Stimulated activated CD4-positive, alpha-beta T cell treated with anti-CD3 and anti-CD28 coated beads, Interleukin-12 subunit alpha, Interleukin-12 subunit beta, amount 100 ng/mL, for 4 hours (primary cell): ENCODE measurements at regions not wholly inside any gene's neighbourhood (a gene's known extent, or its start where the extent isn't known, plus 50 kb on each side); places are given as distances from the start of the nearest gene placed in this dataset.
"Not testable (repeated sequence)": the region's sequence is repeated elsewhere in the genome, so short reads cannot be mapped to it uniquely, and the experiment has no call there.

Experiments
- DNase-seq: peaks from one replicate; pipeline ENCODE4 v3.0.0-alpha.2; 2020

DNA sequence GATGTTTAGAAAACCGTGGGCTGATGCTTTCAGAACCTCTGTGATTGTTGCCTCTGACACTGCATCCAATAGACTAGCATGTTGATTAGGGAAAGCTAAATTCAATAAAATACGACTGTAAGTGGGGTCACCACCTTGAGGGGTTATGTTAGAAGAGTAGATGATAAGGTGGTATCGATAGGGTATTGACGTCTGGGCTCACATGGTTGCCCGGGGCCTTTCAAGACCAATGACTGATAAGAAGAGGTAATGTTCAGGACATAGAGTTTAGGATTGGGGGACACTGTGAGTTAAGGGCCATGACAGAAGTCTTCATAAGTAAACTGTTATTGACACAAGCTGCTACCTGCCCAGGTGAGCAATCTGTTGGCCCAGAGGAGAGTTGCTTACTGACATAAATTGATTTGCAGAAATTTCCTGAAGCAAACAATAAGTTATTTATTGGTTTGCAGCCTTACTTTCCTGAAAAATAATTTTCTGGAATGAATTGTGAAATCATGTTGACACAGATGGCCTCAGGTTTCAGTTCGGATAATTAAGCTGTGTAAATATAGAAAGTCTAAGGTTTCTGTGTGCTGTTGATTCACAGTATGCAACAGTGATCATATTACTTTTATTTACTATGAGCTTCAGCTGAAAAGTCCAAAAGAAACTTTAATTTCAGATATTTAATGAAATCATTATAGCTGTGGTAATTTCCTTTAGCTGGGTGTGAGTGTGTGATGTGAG is 289.9 kb upstream of the PRSS16 start:
- not testable (repeated sequence) for DNase-seq

DNA sequence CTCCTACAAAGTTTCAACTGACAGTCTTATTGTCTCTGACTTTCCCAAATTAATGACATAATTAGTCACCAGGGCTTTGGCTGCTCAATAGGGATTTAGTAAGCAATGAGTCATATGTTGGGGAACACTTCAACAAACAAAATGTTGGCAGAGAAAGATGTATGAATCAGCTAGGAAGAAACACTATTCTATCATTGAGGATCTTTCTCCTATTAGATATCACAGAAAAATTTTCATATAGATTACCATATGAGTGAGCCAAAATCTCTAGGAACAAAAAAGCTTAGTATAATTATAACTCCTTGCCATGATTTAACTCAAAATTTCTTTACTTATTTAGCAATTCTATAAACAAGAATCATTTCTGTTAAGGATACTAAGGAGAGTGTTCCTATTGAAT is 286.3 kb upstream of the PRSS16 start:
- not testable (repeated sequence) for DNase-seq

GRCh38 chr6:27002447-27002846 is 245.1 kb upstream of the PRSS16 start:
- no peak for DNase-seq

DNA sequence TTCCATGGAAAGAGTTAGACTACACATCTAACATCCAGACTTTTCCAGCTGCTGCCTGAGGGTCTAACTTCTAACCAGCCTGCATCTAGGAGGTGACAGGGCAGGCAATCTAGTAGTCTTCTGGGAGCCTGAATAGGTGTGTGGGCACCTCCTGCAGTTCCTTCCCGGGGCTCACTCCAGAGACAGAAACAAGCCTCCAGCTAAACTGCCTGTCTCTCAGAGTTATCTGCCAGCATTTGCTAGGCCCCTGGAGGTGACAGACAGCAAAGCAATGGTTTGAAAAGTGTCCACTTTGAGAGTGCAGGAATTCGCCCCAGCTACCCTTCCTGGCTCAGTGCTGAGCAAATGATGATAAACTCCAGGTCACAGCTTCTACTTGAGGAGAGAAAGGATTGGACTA is 240.5 kb upstream of the PRSS16 start:
- no peak for DNase-seq

DNA sequence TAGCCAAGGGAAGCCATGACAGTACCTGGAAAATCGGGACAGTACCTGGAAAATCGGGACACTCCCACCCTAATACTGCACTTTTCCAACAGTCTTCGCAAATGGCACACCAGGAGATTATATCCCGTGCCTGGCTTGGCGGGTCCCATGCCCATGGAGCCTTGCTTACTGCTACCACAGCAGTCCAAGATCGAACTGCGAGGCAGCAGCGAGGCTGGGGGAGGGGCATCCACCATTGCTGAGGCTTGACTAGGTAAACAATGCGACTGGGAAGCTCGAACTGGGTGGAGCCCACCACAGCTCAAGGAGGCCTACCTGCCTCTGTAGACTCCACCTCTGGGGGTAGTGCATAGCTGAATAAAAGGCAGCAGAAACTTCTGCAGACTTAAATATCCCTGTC is 238.9 kb upstream of the PRSS16 start:
- not testable (repeated sequence) for DNase-seq

DNA sequence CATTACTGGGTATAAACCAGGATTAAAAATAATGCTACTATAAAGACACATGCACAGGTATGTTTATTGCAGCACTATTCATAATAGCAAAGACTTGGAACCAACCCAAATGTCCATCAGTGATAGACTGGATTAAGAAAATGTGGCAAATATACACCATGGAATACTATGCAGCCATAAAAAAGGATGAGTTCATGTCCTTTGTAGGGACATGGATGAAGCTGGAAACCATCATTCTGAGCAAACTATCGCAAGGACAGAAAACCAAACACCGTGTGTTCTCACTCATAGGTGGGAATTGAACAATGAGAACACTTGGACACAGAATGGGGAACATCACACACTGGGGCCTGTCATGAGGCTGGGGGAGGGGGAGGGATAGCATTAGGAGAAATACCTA is 233.4 kb upstream of the PRSS16 start:
- not testable (repeated sequence) for DNase-seq

GRCh38 chr6:27016689-27017088 is 230.8 kb upstream of the PRSS16 start:
- no peak for DNase-seq

GRCh38 chr6:27018401-27018800 is 229.1 kb upstream of the PRSS16 start:
- not testable (repeated sequence) for DNase-seq

GRCh38 chr6:27019651-27020552 is 227.6 kb upstream of the PRSS16 start:
- DNase-seq, result peak; percentile 52

GRCh38 chr6:27020553-27020880 is 227.0 kb upstream of the PRSS16 start:
- no peak for DNase-seq

- DNase-seq, result no peak
These were observed 223.8 kb upstream of the PRSS16 start for GRCh38 chr6:27023664-27024063.

DNA sequence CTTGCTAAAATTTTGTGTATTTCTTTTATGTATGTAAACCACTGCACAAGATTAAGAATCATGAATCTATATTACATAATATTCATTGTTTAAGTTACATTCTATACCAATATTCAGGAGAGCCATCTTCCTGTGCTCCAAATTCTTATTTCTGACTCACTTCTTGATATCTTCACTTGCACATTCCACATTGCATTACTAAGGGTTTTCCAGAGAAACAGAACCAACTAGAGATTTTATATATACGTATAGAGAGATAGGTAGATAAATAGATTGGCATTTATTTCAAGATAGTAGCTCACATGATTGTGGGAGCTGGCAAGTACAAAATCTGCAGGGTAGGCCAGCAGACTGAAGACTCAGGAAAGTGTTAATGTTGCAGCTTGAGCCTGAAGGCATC is 222.2 kb upstream of the PRSS16 start:
- no peak for DNase-seq

GRCh38 chr6:27026361-27026760 is 221.1 kb upstream of the PRSS16 start:
- DNase-seq, result no peak

- DNase-seq, result no peak
These were observed 216.2 kb upstream of the PRSS16 start for GRCh38 chr6:27031302-27031701.

DNA sequence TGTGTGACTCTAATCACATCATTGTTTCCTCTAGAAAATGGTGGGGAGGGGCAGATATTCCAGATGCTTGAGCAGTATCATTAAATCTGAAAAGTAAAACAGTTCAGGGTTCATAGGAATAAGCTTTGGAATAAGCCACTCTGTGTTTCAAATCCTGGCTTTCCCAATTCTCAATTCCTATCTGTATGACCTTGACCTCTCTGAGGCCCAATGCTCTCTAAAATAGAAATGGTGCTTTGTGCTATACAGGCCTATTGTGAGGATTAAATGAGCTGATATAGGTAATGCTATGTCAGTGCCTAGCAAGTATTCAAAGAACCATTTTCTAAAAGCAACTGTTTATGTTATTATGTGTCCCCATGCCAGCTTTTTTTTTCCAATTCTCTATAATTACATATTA is 209.0 kb upstream of the PRSS16 start:
- no peak for DNase-seq

GRCh38 chr6:27040244-27041042 is 207.1 kb upstream of the PRSS16 start:
- no peak for DNase-seq

DNA sequence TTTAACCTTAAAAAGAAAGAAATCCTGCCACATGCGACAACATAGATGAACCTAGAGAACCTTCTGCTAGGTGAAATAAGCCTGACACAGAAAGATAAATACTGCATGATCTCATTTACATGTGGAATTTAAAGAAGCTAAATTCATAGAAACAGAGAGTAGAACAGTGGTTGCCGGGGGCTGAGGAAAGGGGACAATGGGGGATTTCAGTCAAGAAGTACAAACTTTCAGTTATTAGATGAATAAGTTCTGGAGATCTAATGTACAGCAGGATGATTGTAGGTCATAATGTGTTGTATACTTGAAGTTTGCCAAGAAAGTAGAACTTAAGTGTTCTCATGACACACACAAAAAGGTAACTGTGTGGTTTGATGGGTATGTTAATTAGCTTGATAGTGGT is 204.3 kb upstream of the PRSS16 start:
- DNase-seq, result no peak

DNA sequence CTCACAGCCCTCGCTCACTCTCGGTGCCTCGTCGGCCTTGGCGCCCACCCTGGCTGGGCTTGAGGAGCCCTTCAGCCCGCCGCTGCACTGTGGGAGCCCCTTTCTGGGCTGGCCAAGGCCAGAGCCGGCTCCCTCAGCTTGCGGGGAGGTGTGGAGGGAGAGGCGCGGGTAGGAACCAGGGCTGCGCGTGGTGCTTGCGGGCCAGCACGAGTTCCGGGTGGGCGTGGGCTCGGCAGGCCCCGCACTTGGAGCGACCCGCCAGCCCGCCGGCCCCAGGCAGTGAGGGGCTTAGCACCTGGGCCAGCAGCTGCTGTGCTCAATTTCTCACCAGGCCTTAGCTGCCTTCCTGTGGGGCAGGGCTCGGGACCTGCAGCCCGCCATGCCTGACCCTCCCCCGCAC is 202.4 kb upstream of the PRSS16 start:
- not testable (repeated sequence) for DNase-seq

DNA sequence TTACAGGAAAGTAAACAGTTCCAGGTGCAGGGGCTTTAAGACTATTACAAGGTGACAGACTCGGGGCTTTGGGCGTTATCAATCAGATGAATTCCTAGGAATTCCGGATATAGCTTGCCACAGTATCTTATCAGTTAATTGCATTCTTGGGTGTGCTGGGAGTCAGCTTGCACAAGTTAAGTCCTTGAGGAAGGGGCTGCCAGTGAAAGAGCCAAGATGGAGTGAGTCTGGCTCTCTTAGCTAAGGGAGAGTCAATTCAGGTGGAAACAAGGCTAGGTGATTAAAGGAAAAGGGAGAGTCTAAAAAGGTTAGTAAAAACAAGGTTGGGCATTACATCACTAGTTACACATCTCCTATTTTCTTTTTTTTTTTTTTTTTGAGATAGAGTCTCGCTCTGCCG is 199.8 kb upstream of the PRSS16 start:
- not testable (repeated sequence) for DNase-seq

GRCh38 chr6:27049863-27050781 is 197.4 kb upstream of the PRSS16 start:
- no peak for DNase-seq

DNA sequence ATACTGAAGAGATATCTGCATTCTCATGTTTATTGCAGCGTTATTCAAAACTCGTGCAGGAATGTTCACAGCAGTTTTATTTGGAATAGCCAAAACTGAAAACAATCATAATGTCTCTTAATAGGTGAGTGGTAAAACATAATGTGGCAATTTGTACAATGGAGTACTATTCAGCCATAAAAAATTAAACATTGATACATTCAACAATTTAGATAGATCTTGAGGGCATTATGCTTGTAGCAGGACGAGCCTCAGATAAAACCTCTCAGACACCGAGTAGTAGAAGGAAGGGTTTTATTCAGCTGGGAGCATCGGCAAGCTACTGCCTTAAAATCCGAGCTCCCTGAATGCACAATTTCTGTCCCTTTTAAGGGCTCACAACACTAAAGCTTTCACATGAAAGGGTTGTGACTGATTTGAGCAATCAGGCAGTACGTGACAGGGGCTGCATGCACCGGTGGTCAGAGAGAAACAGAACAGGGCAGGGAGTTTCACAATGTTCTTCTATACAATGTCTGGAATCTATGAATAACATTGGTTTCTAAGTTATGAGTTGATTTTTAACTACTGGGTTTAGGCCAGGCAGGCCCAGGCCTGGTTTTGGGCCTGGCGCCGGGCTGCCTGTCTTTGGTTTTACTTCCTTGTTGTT is 195.3 kb upstream of the PRSS16 start:
- not testable (repeated sequence) for DNase-seq

GRCh38 chr6:27052731-27053082 is 194.8 kb upstream of the PRSS16 start:
- DNase-seq, result no peak
